DMS53 (cell line): ENCODE measurements at regions not wholly inside any gene's neighbourhood (a gene's known extent, or its start where the extent isn't known, plus 50 kb on each side); places are given as distances from the start of the nearest gene placed in this dataset.
"Not testable (repeated sequence)": the region's sequence is repeated elsewhere in the genome, so short reads cannot be mapped to it uniquely, and the experiment has no call there.

ENCODE experiments used
- DNase-seq: peaks from one replicate; lab custom pipeline; 2025; lab: John Stamatoyannopoulos, UW

GRCh38 chr13:42373048-42373812 lies 101.3 kb downstream of the AKAP11 start:
- no peak for DNase-seq

DNA sequence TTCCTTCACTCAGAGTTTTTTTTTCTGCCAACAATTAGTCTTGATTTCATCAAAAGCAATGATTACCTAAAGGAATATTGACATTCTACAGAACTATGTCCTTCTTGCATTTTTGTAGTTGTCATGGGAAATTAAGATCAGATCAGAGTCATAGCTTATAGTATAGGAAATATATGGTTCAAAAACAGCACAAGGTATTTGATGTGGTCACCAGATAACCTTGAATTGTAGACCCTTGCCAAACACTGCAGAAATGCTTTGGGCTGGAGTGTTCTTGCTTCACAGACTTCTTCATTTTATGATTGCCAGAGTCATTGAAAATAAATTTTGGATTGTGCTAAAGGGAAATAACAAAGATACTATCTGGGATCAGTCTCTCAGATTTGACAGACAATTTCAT lies 103.7 kb downstream of the AKAP11 start:
- no peak for DNase-seq

DNA sequence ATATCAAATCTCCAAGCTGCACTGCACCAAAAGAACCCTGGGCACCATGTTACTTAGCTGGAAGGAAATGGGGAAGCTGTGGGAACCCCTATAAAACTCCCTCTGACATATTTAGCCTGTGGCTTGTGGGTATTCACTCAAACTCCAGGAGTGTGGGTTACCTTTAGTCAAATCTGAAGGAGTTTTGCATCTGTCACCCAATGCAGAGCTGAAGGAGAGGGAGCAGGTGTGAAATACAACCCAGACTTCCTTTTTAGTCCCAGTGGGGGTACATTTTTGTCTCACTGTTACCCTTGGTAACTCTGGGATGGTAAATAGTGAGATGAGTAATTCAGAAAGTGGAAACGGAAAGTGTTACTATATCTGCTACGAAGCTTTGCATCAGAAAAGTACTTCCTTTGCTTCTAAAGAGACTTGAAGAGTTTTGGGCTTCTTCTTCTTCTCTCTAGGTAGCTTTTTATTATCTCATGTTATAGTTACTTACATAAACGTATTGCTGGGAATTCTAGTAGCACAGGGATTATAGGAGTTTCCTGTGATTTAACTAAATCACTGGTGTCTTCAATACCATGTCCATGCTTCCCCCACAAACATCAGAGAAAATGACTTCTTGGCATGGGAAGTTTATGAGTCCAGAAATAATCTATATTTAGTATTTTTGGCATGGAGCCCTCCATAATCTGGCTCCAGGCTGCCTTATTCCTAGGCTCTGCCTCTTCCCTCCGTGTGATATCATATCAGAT lies 105.9 kb downstream of the AKAP11 start:
- peak; percentile 9 for DNase-seq

GRCh38 chr13:42378383-42378780 lies 106.4 kb downstream of the AKAP11 start:
- DNase-seq, result no peak

DNA sequence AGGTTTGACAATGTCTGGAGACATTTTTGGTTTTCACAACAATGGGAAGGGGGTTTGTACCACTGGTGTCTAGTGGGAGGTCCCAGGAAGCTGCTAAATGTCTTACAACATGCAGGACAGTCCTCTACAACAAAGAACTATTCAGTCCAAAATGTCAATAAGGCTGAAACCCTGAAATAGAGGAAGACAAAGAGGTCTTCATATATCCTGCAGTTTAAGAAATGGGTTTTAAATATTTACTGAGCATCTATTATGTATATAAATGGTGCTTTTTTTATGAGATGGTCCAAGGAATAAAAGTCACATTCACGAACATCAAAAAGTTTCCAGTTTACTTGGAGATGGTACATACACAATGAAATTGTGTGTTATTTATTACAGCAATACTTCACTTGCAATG lies 107.3 kb downstream of the AKAP11 start:
- DNase-seq, result no peak

DNA sequence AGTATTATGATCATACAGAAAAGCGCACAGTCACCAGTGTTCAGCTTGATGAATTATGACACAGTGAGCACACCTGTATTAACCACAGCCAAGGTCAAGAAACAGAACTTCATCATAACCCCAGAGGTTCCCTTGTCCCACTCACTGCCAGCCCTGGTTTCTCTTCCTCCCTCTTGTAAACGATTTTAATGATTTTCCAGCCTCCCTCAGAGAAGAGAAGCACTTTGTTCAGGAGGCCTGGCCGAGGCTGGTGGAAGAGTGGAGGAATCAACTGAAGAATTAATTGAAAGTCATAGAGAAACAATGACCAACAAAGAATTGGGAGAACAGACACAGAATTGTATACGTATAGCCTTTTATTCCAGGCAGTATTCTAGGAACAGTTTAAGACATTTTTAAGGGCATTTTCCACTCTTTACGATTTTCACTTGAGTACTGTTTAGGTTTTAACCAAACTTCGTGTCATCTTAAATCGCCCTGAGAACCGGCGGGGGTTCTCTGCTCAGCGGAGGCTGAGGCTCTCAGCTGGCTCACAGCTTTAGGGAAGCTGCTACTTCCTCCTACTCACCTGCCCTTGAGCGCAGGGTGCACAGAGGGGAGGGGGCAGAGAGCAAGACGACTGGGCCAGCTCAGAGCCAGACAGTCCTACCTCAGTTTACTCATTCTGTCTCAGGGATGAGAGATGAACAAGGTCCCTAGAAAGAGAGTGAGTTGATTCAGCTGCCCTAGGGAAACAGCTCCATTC lies 108.6 kb downstream of the AKAP11 start:
- no peak for DNase-seq

GRCh38 chr13:42381165-42381425 lies 109.1 kb downstream of the AKAP11 start:
- no peak for DNase-seq

GRCh38 chr13:42381426-42381825 lies 109.5 kb downstream of the AKAP11 start:
- DNase-seq, result not testable (repeated sequence)

GRCh38 chr13:42383025-42383424 lies 111.1 kb downstream of the AKAP11 start:
- no peak for DNase-seq

- peak; percentile 80 for DNase-seq
Measured at GRCh38 chr13:42384265-42384664, 112.3 kb downstream of the AKAP11 start.

- no peak for DNase-seq
Measured at GRCh38 chr13:42388326-42388725, 116.4 kb downstream of the AKAP11 start.

GRCh38 chr13:42389041-42389440 lies 117.1 kb downstream of the AKAP11 start:
- no peak for DNase-seq

GRCh38 chr13:42392180-42392579 lies 120.2 kb downstream of the AKAP11 start:
- no peak for DNase-seq

- no peak for DNase-seq
Measured at GRCh38 chr13:42392716-42393572, 121.0 kb downstream of the AKAP11 start.

DNA sequence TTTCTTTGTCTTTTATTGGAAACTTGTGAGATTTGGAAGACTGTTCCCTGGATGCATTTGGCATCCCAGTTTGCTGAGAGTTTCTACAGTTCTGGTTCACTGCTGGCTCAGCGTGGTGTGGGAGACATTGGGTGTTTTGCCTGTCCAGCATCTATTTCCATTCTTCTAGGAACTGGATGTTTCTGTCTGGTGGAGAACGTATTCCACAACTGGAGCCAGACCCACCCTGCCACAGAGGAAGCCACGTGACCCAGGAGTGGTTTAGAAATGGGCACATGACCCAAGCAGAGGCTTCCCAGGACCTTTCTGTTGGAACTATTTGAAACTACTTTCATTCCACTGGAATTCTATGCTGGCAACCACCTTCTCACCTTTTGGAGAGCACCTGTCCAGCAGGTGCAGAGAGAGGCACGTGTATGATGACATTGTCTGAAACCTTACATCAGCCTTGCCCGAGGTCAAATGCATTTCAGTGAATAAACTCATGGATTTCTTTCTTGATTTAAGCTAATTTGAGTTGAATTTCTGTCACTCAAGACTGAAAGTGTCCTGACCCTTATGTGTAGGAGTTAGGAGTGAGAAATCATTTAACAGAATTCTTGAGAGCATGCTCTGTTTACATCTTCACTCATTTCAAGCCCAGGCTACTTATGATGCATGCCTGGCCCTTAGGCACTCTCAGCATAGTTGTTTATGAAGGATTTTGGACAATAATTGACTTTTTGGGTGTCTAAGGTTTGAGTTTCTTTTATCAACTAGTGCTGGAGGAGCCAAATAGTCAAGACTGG lies 121.8 kb downstream of the AKAP11 start:
- peak; percentile 51 for DNase-seq

- no peak for DNase-seq
Measured at GRCh38 chr13:42394361-42394708, 122.4 kb downstream of the AKAP11 start.

- no peak for DNase-seq
Measured at GRCh38 chr13:42394711-42395085, 122.7 kb downstream of the AKAP11 start.

DNA sequence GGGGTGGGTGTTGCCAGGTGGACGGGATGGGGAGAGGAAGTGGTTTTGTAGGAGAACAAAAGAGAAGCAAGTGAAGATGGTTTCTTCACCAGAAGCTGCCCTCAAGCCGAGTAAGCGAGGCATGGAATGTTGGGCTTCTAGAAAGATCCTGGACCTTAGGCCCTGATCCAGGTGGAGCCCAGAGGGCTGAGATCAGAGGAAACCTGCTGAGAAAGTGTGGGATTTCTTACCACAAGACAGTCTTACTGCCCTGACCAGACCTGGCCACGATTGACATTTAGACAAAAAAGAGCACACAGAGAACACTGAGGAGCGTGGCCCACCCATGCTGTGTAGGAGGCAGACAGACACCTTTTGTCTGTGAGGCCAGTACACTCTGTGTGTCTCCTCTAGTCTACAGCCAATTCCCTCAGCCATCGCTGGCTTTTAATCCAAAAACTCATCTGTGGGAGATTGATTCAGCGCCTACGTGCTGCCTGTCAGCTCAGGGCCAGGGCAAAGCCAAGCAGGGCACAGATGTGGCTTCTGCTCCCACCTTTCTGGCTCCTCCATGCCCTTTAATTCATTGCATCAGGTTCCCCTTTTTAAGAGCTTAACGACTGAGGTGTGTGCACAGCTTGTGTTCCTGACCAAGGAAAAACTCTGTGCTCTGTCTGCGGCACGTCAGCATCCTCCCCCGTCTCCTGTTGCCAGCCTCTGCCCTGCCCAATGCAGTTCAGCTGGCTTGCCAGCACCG lies 123.3 kb downstream of the AKAP11 start:
- DNase-seq, result no peak

DNA sequence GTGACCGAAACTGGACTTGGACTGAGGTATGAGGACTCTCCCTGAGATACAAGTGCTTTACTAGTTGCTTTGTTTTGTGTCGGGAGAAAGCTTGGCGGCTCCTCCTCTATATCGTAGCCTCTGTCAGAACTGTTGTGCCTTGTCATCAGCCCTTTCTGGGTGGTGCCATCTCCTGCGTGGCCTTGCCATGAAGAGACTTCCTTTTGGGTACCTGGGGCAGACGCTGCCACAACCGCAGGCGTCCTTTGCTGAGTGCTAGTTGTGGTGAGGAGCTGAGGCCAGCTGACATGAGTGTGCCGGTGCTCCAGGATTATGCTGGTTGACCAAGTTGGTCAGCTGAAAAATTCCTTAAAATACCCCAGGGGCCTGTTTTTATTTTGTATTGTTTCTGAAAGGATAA lies 124.5 kb downstream of the AKAP11 start:
- no peak for DNase-seq

GRCh38 chr13:42396901-42397655 lies 125.1 kb downstream of the AKAP11 start:
- DNase-seq, result no peak
